ENCODE measurements at regions not wholly inside any gene's neighbourhood (a gene's known extent, or its start where the extent isn't known, plus 50 kb on each side); places are given as distances from the start of the nearest gene placed in this dataset.

GRCh38 chr13:68261105-68261504, 1031.0 kb upstream of the PCDH9 start:
- DNase-seq (no peak), ATAC-seq (no peak)
- Histone ChIP-seq H3K27ac (no peak overlapping the region), H3K9me3 (peaks cover 0 to 13% (median 0%) of the 10 kb centered on the region in 11 donors), H3K36me3 (no peaks in the 10 kb centered on the region), H3K4me3 (no peak overlapping the region), H3K27me3 (no peaks in the 10 kb centered on the region), H3K4me1 (no peaks in the 10 kb centered on the region)
- no peak for TF ChIP-seq CTCF (IDR thresholded peaks at IDR 0.05)
- WGBS, 2 donors = 80 to 83% methylated on average over 6 of the region's 6 CpGs
- intact Hi-C loops (cut with DNase I) = no loop called here

- no peaks in the 10 kb centered on the region for H3K4me1 ChIP-seq
- ATAC-seq = no peak
- no peak overlapping the region for H3K27ac ChIP-seq
- H3K9me3 ChIP-seq = peaks cover 0 to 13% (median 0%) of the 10 kb centered on the region in 11 donors
- H3K36me3 ChIP-seq = no peaks in the 10 kb centered on the region
- WGBS, 2 donors = 87 to 88% methylated on average over 15 of the region's 15 CpGs
- intact Hi-C loops (cut with DNase I) = no loop called here
- no peaks in the 10 kb centered on the region for H3K27me3 ChIP-seq
- no peak for DNase-seq
- TF ChIP-seq CTCF (IDR thresholded peaks at IDR 0.05) = no peak
- H3K4me3 ChIP-seq = no peak overlapping the region
Measured at GRCh38 chr13:68257111-68257842, 1027.1 kb upstream of the PCDH9 start.

GRCh38 chr13:68254151-68254550, 1024.0 kb upstream of the PCDH9 start:
- no peak for DNase-seq
- no peak for ATAC-seq
- Histone ChIP-seq H3K9me3 (peaks cover 0 to 7% (median 0%) of the 10 kb centered on the region in 11 donors), H3K27ac (no peak overlapping the region), H3K4me3 (no peak overlapping the region), H3K36me3 (no peaks in the 10 kb centered on the region), H3K4me1 (no peaks in the 10 kb centered on the region), H3K27me3 (no peaks in the 10 kb centered on the region)
- 64 to 65% methylated on average over 4 of the region's 4 CpGs for WGBS, 2 donors
- intact Hi-C loops (cut with DNase I) = no loop called here
- TF ChIP-seq CTCF (IDR thresholded peaks at IDR 0.05) = no peak

- ATAC-seq (no peak), DNase-seq (no peak)
- no peaks in the 10 kb centered on the region for H3K36me3 ChIP-seq
- no peaks in the 10 kb centered on the region for H3K27me3 ChIP-seq
- no peaks in the 10 kb centered on the region for H3K4me1 ChIP-seq
- H3K9me3 ChIP-seq = no peaks in the 10 kb centered on the region
- intact Hi-C loops (cut with DNase I) = no loop called here
- no peak for TF ChIP-seq CTCF (IDR thresholded peaks at IDR 0.05)
- H3K4me3 ChIP-seq = no peak overlapping the region
- H3K27ac ChIP-seq = no peak overlapping the region
Measured at GRCh38 chr13:68234274-68234673, 1004.1 kb upstream of the PCDH9 start.

Data from heart right ventricle (tissue), 16 donors.